ENCODE measurements at regions not wholly inside any gene's neighbourhood (a gene's known extent, or its start where the extent isn't known, plus 50 kb on each side); places are given as distances from the start of the nearest gene placed in this dataset.

GRCh38 chr2:76478266-76479035, 767.7 kb upstream of the GCFC2 start:
- Mint-ChIP-seq H3K4me1 (ENCODE audit: low read depth) (no peaks in the 10 kb centered on the region), H3K27ac (no peak overlapping the region), H3K9me3 (peaks cover 29% of the 10 kb centered on the region), H3K27me3 (ENCODE audit: low read depth) (no peaks in the 10 kb centered on the region), H3K36me3 (ENCODE audit: low read depth) (no peaks in the 10 kb centered on the region), H3K4me3 (ENCODE audit: low read depth) (no peak overlapping the region)
- no peak for DNase-seq (ENCODE audit: low spot score)
- intact Hi-C loops (cut with micrococcal nuclease), result no loop called here

- Mint-ChIP-seq H3K27me3 (ENCODE audit: low read depth) (no peaks in the 10 kb centered on the region), H3K9me3 (peaks cover 40% of the 10 kb centered on the region), H3K36me3 (ENCODE audit: low read depth) (no peaks in the 10 kb centered on the region), H3K4me3 (ENCODE audit: low read depth) (no peak overlapping the region), H3K27ac (no peak overlapping the region), H3K4me1 (ENCODE audit: low read depth) (no peaks in the 10 kb centered on the region)
- intact Hi-C loops (cut with micrococcal nuclease), result no loop called here
- DNase-seq (ENCODE audit: low spot score), result no peak
These were observed 762.2 kb upstream of the GCFC2 start for GRCh38 chr2:76472946-76473345.

- H3K27ac Mint-ChIP-seq, result no peak overlapping the region
- H3K27me3 Mint-ChIP-seq (ENCODE audit: low read depth), result no peaks in the 10 kb centered on the region
- H3K4me3 Mint-ChIP-seq (ENCODE audit: low read depth), result no peak overlapping the region
- intact Hi-C loops (cut with micrococcal nuclease), result no loop called here
- no peaks in the 10 kb centered on the region for H3K36me3 Mint-ChIP-seq (ENCODE audit: low read depth)
- no peak for DNase-seq (ENCODE audit: low spot score)
- peaks cover 40% of the 10 kb centered on the region for H3K9me3 Mint-ChIP-seq
- H3K4me1 Mint-ChIP-seq (ENCODE audit: low read depth), result no peaks in the 10 kb centered on the region
These were observed 758.4 kb upstream of the GCFC2 start for GRCh38 chr2:76469066-76469465.

GRCh38 chr2:76467326-76467725, 756.6 kb upstream of the GCFC2 start:
- intact Hi-C loops (cut with micrococcal nuclease), result no loop called here
- no peaks in the 10 kb centered on the region for H3K4me1 Mint-ChIP-seq (ENCODE audit: low read depth)
- no peaks in the 10 kb centered on the region for H3K36me3 Mint-ChIP-seq (ENCODE audit: low read depth)
- H3K27ac Mint-ChIP-seq, result no peak overlapping the region
- no peak overlapping the region for H3K4me3 Mint-ChIP-seq (ENCODE audit: low read depth)
- no peak for DNase-seq (ENCODE audit: low spot score)
- H3K27me3 Mint-ChIP-seq (ENCODE audit: low read depth), result no peaks in the 10 kb centered on the region
- H3K9me3 Mint-ChIP-seq, result peaks cover 32% of the 10 kb centered on the region

- no peak overlapping the region for H3K27ac Mint-ChIP-seq
- H3K4me3 Mint-ChIP-seq (ENCODE audit: low read depth), result no peak overlapping the region
- no peaks in the 10 kb centered on the region for H3K4me1 Mint-ChIP-seq (ENCODE audit: low read depth)
- intact Hi-C loops (cut with micrococcal nuclease), result no loop called here
- peaks cover 17% of the 10 kb centered on the region for H3K9me3 Mint-ChIP-seq
- no peaks in the 10 kb centered on the region for H3K27me3 Mint-ChIP-seq (ENCODE audit: low read depth)
- no peaks in the 10 kb centered on the region for H3K36me3 Mint-ChIP-seq (ENCODE audit: low read depth)
- DNase-seq (ENCODE audit: low spot score), result no peak
These were observed 753.6 kb upstream of the GCFC2 start for GRCh38 chr2:76464310-76464709.

GRCh38 chr2:76461431-76461830, 750.7 kb upstream of the GCFC2 start:
- Mint-ChIP-seq H3K4me3 (ENCODE audit: low read depth) (no peak overlapping the region), H3K4me1 (ENCODE audit: low read depth) (no peaks in the 10 kb centered on the region), H3K27ac (no peak overlapping the region), H3K36me3 (ENCODE audit: low read depth) (no peaks in the 10 kb centered on the region), H3K27me3 (ENCODE audit: low read depth) (no peaks in the 10 kb centered on the region), H3K9me3 (peaks cover 15% of the 10 kb centered on the region)
- no peak for DNase-seq (ENCODE audit: low spot score)
- intact Hi-C loops (cut with micrococcal nuclease), result no loop called here

- Mint-ChIP-seq H3K9me3 (peaks cover 4% of the 10 kb centered on the region), H3K4me3 (ENCODE audit: low read depth) (no peak overlapping the region), H3K27ac (no peak overlapping the region), H3K4me1 (ENCODE audit: low read depth) (no peaks in the 10 kb centered on the region), H3K36me3 (ENCODE audit: low read depth) (no peaks in the 10 kb centered on the region), H3K27me3 (ENCODE audit: low read depth) (no peaks in the 10 kb centered on the region)
- intact Hi-C loops (cut with micrococcal nuclease), result no loop called here
- DNase-seq (ENCODE audit: low spot score), result no peak
These were observed 745.2 kb upstream of the GCFC2 start for GRCh38 chr2:76455910-76456309.

GRCh38 chr2:76450024-76450475, 739.3 kb upstream of the GCFC2 start:
- Mint-ChIP-seq H3K9me3 (peaks cover 10% of the 10 kb centered on the region), H3K4me3 (ENCODE audit: low read depth) (no peak overlapping the region), H3K36me3 (ENCODE audit: low read depth) (no peaks in the 10 kb centered on the region), H3K27ac (no peak overlapping the region), H3K27me3 (ENCODE audit: low read depth) (no peaks in the 10 kb centered on the region), H3K4me1 (ENCODE audit: low read depth) (no peaks in the 10 kb centered on the region)
- no peak for DNase-seq (ENCODE audit: low spot score)
- intact Hi-C loops (cut with micrococcal nuclease), result no loop called here

GRCh38 chr2:76448956-76449355, 738.2 kb upstream of the GCFC2 start:
- no peaks in the 10 kb centered on the region for H3K36me3 Mint-ChIP-seq (ENCODE audit: low read depth)
- intact Hi-C loops (cut with micrococcal nuclease), result no loop called here
- H3K9me3 Mint-ChIP-seq, result peaks cover 17% of the 10 kb centered on the region
- H3K27me3 Mint-ChIP-seq (ENCODE audit: low read depth), result no peaks in the 10 kb centered on the region
- DNase-seq (ENCODE audit: low spot score), result no peak
- H3K27ac Mint-ChIP-seq, result no peak overlapping the region
- H3K4me1 Mint-ChIP-seq (ENCODE audit: low read depth), result no peaks in the 10 kb centered on the region
- H3K4me3 Mint-ChIP-seq (ENCODE audit: low read depth), result no peak overlapping the region

GRCh38 chr2:76447294-76447693, 736.6 kb upstream of the GCFC2 start:
- intact Hi-C loops (cut with micrococcal nuclease), result no loop called here
- Mint-ChIP-seq H3K27ac (no peak overlapping the region), H3K4me1 (ENCODE audit: low read depth) (no peaks in the 10 kb centered on the region), H3K27me3 (ENCODE audit: low read depth) (no peaks in the 10 kb centered on the region), H3K9me3 (peaks cover 21% of the 10 kb centered on the region), H3K4me3 (ENCODE audit: low read depth) (no peak overlapping the region), H3K36me3 (ENCODE audit: low read depth) (no peaks in the 10 kb centered on the region)
- no peak for DNase-seq (ENCODE audit: low spot score)

- DNase-seq (ENCODE audit: low spot score), result no peak
- Mint-ChIP-seq H3K9me3 (peaks cover 21% of the 10 kb centered on the region), H3K4me1 (ENCODE audit: low read depth) (no peaks in the 10 kb centered on the region)
These were observed 736.2 kb upstream of the GCFC2 start for GRCh38 chr2:76446872-76447271.

GRCh38 chr2:76445880-76446279, 735.2 kb upstream of the GCFC2 start:
- no peak overlapping the region for H3K27ac Mint-ChIP-seq
- no peaks in the 10 kb centered on the region for H3K36me3 Mint-ChIP-seq (ENCODE audit: low read depth)
- H3K27me3 Mint-ChIP-seq (ENCODE audit: low read depth), result no peaks in the 10 kb centered on the region
- DNase-seq (ENCODE audit: low spot score), result no peak
- intact Hi-C loops (cut with micrococcal nuclease), result no loop called here
- no peak overlapping the region for H3K4me3 Mint-ChIP-seq (ENCODE audit: low read depth)
- H3K4me1 Mint-ChIP-seq (ENCODE audit: low read depth), result no peaks in the 10 kb centered on the region
- peaks cover 25% of the 10 kb centered on the region for H3K9me3 Mint-ChIP-seq

More at GRCh38 chr2:76446872-76447271, 736.2 kb upstream of the GCFC2 start:
- Mint-ChIP-seq H3K4me3 (ENCODE audit: low read depth) (no peak overlapping the region), H3K27me3 (ENCODE audit: low read depth) (no peaks in the 10 kb centered on the region), H3K36me3 (ENCODE audit: low read depth) (no peaks in the 10 kb centered on the region), H3K27ac (no peak overlapping the region)
- intact Hi-C loops (cut with micrococcal nuclease), result no loop called here

- no peaks in the 10 kb centered on the region for H3K4me1 Mint-ChIP-seq (ENCODE audit: low read depth)
- intact Hi-C loops (cut with micrococcal nuclease), result no loop called here
- no peaks in the 10 kb centered on the region for H3K36me3 Mint-ChIP-seq (ENCODE audit: low read depth)
- peaks cover 27% of the 10 kb centered on the region for H3K9me3 Mint-ChIP-seq
- no peaks in the 10 kb centered on the region for H3K27me3 Mint-ChIP-seq (ENCODE audit: low read depth)
- no peak for DNase-seq (ENCODE audit: low spot score)
- no peak overlapping the region for H3K4me3 Mint-ChIP-seq (ENCODE audit: low read depth)
- H3K27ac Mint-ChIP-seq, result no peak overlapping the region
These were observed 734.0 kb upstream of the GCFC2 start for GRCh38 chr2:76444732-76445131.

GRCh38 chr2:76437564-76437963, 726.8 kb upstream of the GCFC2 start:
- Mint-ChIP-seq H3K27me3 (ENCODE audit: low read depth) (no peaks in the 10 kb centered on the region), H3K9me3 (peaks cover 29% of the 10 kb centered on the region), H3K4me3 (ENCODE audit: low read depth) (no peak overlapping the region), H3K4me1 (ENCODE audit: low read depth) (no peaks in the 10 kb centered on the region), H3K36me3 (ENCODE audit: low read depth) (no peaks in the 10 kb centered on the region), H3K27ac (no peak overlapping the region)
- DNase-seq (ENCODE audit: low spot score), result no peak
- intact Hi-C loops (cut with micrococcal nuclease), result no loop called here

Measured in activated T-helper 2 cell treated with anti-CD3 and anti-CD28 coated beads, Interferon-gamma antibody, Interleukin-2, Interleukin-4, amounts not matched to agents 10 μg/mL and 5 μg/mL and 100 μg/mL, durations not matched to agents 14 hours and 24 hours and 36 hours (primary cell).